ENCODE measurements at regions not wholly inside any gene's neighbourhood (a gene's known extent, or its start where the extent isn't known, plus 50 kb on each side); places are given as distances from the start of the nearest gene placed in this dataset.

- no peak for TF ChIP-seq CTCF (IDR thresholded peaks at IDR 0.05; ENCODE audit: low read depth, low read length)
- no peaks in the 10 kb centered on the region for H3K9me3 ChIP-seq (ENCODE audit: low read depth)
- DNase-seq (ENCODE audit: low read depth in 1 of 2, low spot score in 1 of 2) = no peak
- H3K36me3 ChIP-seq = no peaks in the 10 kb centered on the region
- no peak overlapping the region for H3K27ac ChIP-seq
- no peaks in the 10 kb centered on the region for H3K4me1 ChIP-seq (ENCODE audit: low read depth)
- no peaks in the 10 kb centered on the region for H3K27me3 ChIP-seq
- no peak overlapping the region for H3K4me3 ChIP-seq
Observed at GRCh38 chr3:187827723-187828122, 82.5 kb upstream of the BCL6 start.

GRCh38 chr3:187828579-187829452 lies 83.5 kb upstream of the BCL6 start:
- Histone ChIP-seq H3K27me3 (no peaks in the 10 kb centered on the region), H3K27ac (no peak overlapping the region), H3K4me1 (ENCODE audit: low read depth) (no peaks in the 10 kb centered on the region), H3K4me3 (no peak overlapping the region), H3K9me3 (ENCODE audit: low read depth) (no peaks in the 10 kb centered on the region), H3K36me3 (no peaks in the 10 kb centered on the region)
- no peak for TF ChIP-seq CTCF (IDR thresholded peaks at IDR 0.05; ENCODE audit: low read depth, low read length)
- no peak for DNase-seq (ENCODE audit: low read depth in 1 of 2, low spot score in 1 of 2)

GRCh38 chr3:187830181-187830580 lies 84.9 kb upstream of the BCL6 start:
- Histone ChIP-seq H3K9me3 (ENCODE audit: low read depth) (no peaks in the 10 kb centered on the region), H3K4me3 (no peak overlapping the region), H3K27me3 (no peaks in the 10 kb centered on the region), H3K27ac (no peak overlapping the region), H3K36me3 (no peaks in the 10 kb centered on the region), H3K4me1 (ENCODE audit: low read depth) (no peaks in the 10 kb centered on the region)
- DNase-seq (ENCODE audit: low read depth in 1 of 2, low spot score in 1 of 2) = no peak
- TF ChIP-seq CTCF (IDR thresholded peaks at IDR 0.05; ENCODE audit: low read depth, low read length) = no peak

- Histone ChIP-seq H3K36me3 (no peaks in the 10 kb centered on the region), H3K4me1 (ENCODE audit: low read depth) (no peaks in the 10 kb centered on the region), H3K9me3 (ENCODE audit: low read depth) (no peaks in the 10 kb centered on the region), H3K4me3 (no peak overlapping the region), H3K27me3 (no peaks in the 10 kb centered on the region), H3K27ac (no peak overlapping the region)
- TF ChIP-seq CTCF (IDR thresholded peaks at IDR 0.05; ENCODE audit: low read depth, low read length) = no peak
- no peak for DNase-seq (ENCODE audit: low read depth in 1 of 2, low spot score in 1 of 2)
Observed at GRCh38 chr3:187831125-187832051, 86.1 kb upstream of the BCL6 start.

- TF ChIP-seq CTCF (IDR thresholded peaks at IDR 0.05; ENCODE audit: low read depth, low read length) = no peak
- Histone ChIP-seq H3K27me3 (no peaks in the 10 kb centered on the region), H3K4me1 (ENCODE audit: low read depth) (no peaks in the 10 kb centered on the region), H3K27ac (no peak overlapping the region), H3K9me3 (ENCODE audit: low read depth) (no peaks in the 10 kb centered on the region), H3K36me3 (no peaks in the 10 kb centered on the region), H3K4me3 (no peak overlapping the region)
- no peak for DNase-seq (ENCODE audit: low read depth in 1 of 2, low spot score in 1 of 2)
Observed at GRCh38 chr3:187832202-187832601, 86.9 kb upstream of the BCL6 start.

Measured in cardiac muscle cell (in vitro differentiated cells and primary cell).